ENCODE measurements at regions not wholly inside any gene's neighbourhood (a gene's known extent, or its start where the extent isn't known, plus 50 kb on each side); places are given as distances from the start of the nearest gene placed in this dataset.
"Not testable (repeated sequence)": the region's sequence is repeated elsewhere in the genome, so short reads cannot be mapped to it uniquely, and the experiment has no call there.

DNA sequence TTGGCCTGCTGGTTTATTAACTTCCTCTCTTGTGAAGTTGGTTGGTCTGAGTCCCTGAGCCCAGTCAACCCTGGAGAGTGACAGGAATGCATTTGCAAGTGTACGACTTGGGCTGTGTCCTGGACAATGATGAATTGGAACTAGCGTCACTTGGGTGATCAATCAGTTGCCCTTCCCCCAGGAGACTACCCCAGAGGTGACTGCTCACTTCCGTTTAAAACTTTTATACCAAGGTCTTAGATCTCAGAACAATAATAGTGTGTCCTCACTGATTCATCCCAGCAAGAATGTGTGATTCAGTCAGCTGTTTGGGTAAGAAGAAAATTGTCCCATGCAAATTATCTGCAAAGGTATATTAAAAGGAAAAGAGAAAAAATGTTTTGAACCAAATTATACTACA, 102.9 kb upstream of the ARMC3 start:
- Histone ChIP-seq H3K36me3 (ENCODE audit: low read depth) (no peaks in the 10 kb centered on the region), H3K4me1 (replicated peaks; ENCODE audit: insufficient read depth) (peaks cover 33% of the 10 kb centered on the region), H3K79me2 (ENCODE audit: low read depth) (no peaks in the 10 kb centered on the region), H3F3A (ENCODE audit: insufficient read depth, low read depth) (no peaks in the 10 kb centered on the region; the same call in 1 of the 2 replicates), H3K27ac (peak overlapping the region; percentile 49; the same call in 1 of the 2 replicates), H3K9me3 (ENCODE audit: insufficient read depth, low read depth) (no peaks in the 10 kb centered on the region), H3K27me3 (ENCODE audit: insufficient read depth, low read depth) (no peaks in the 10 kb centered on the region), H3K4me2 (no peak overlapping the region), H2AFZ (no peak overlapping the region), H3K9me2 (ENCODE audit: insufficient read depth) (no peaks in the 10 kb centered on the region), H4K20me1 (ENCODE audit: insufficient read depth) (no peaks in the 10 kb centered on the region), H3K4me3 (no peak overlapping the region)
- CTCF ChIA-PET = no interaction called here
- POLR2A ChIA-PET (ENCODE audit: unreplicated experiment) = no interaction called here
- TF ChIP-seq CTCF (conservative IDR thresholded peaks at IDR 0.05) (no peak), EZH2 (IDR thresholded peaks at IDR 0.05; ENCODE audit: low read depth) (no peak)
- intact Hi-C loops (cut with micrococcal nuclease; ENCODE audit: unreplicated experiment) = loop anchor here (10.0 kb wide), 2 partner anchors 140 to 220 kb away; no protein-coding TSS in a partner anchor
- peak in 1 of 2 experiments; percentile 46 for DNase-seq
- BruUV-seq (replicated peaks) = no TSS peak

DNA sequence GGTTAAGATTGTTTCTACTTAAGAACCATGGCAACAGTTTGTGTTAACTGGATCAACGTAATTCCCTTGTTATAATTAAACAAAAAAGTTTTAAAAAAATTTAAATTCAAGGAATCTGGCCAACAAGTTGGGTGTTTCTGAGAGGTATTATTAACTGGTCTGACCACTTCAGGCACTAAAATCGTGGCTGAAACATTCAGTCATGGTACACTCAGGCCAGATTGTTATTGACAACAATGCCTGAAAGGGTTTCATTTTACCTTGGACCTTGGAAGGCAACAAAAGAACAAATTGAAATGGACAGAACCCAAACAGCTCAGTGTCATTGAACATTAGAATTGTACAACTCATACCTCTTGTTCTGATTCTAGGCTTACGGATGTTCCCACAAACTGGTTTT, 103.3 kb upstream of the ARMC3 start:
- Histone ChIP-seq H3K27ac (peak overlapping the region; percentile 49; the same call in 1 of the 2 replicates), H3F3A (ENCODE audit: insufficient read depth, low read depth) (no peaks in the 10 kb centered on the region; the same call in 1 of the 2 replicates)
- intact Hi-C loops (cut with micrococcal nuclease; ENCODE audit: unreplicated experiment) = loop anchor here (10.0 kb wide), 2 partner anchors 140 to 220 kb away; no protein-coding TSS in a partner anchor

DNA sequence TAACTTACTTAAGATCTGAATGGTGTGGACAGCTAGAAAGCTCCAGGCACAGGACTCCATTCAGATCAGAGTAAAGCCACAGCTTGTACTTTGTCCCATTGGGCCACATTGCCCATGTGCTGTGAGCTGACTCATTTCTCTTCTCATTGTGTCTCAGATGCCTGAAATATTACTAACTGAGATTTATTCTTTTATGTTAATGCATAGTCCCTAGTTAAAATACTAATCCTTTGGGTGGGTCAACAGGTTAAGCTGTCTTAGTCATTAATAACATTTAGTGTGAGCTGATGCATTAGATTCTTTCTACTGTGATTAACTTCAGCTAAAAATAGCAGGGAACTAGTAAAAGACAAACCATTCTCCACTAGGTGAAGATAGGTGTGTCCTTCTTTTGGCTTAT, 104.7 kb upstream of the ARMC3 start:
- ChIA-PET CTCF (no interaction called here), POLR2A (ENCODE audit: unreplicated experiment) (no interaction called here)
- TF ChIP-seq EZH2 (IDR thresholded peaks at IDR 0.05; ENCODE audit: low read depth) (no peak), CTCF (conservative IDR thresholded peaks at IDR 0.05) (no peak)
- intact Hi-C loops (cut with micrococcal nuclease; ENCODE audit: unreplicated experiment) = loop anchor here (1.0 to 10.0 kb wide), 3 partner anchors 138 to 395 kb away; no protein-coding TSS in a partner anchor
- Histone ChIP-seq H3K27me3 (ENCODE audit: insufficient read depth, low read depth) (no peaks in the 10 kb centered on the region), H3K79me2 (ENCODE audit: low read depth) (no peaks in the 10 kb centered on the region), H4K20me1 (ENCODE audit: insufficient read depth) (no peaks in the 10 kb centered on the region), H3F3A (ENCODE audit: insufficient read depth, low read depth) (no peaks in the 10 kb centered on the region; the same call in 1 of the 2 replicates), H2AFZ (no peak overlapping the region), H3K36me3 (ENCODE audit: low read depth) (no peaks in the 10 kb centered on the region), H3K9me2 (ENCODE audit: insufficient read depth) (no peaks in the 10 kb centered on the region), H3K4me1 (replicated peaks; ENCODE audit: insufficient read depth) (peaks cover 25% of the 10 kb centered on the region), H3K4me2 (peak overlapping the region; percentile 22; the same call in 1 of the 2 replicates), H3K4me3 (no peak overlapping the region), H3K9me3 (ENCODE audit: insufficient read depth, low read depth) (no peaks in the 10 kb centered on the region), H3K27ac (peak overlapping the region; percentile 82)
- DNase-seq = peak; percentile 53 to 88
- BruUV-seq (replicated peaks) = no TSS peak

More for the DNA sequence above, 103.3 kb upstream of the ARMC3 start:
- no peaks in the 10 kb centered on the region for H3K27me3 ChIP-seq (ENCODE audit: insufficient read depth, low read depth)
- no peak for DNase-seq
- no peaks in the 10 kb centered on the region for H3K9me2 ChIP-seq (ENCODE audit: insufficient read depth)
- no peak overlapping the region for H3K4me2 ChIP-seq
- ChIA-PET POLR2A (ENCODE audit: unreplicated experiment) (no interaction called here), CTCF (no interaction called here)
- no peaks in the 10 kb centered on the region for H3K9me3 ChIP-seq (ENCODE audit: insufficient read depth, low read depth)
- no peaks in the 10 kb centered on the region for H4K20me1 ChIP-seq (ENCODE audit: insufficient read depth)
- no TSS peak for BruUV-seq (replicated peaks)
- no peak overlapping the region for H3K4me3 ChIP-seq
- peaks cover 33% of the 10 kb centered on the region for H3K4me1 ChIP-seq (replicated peaks; ENCODE audit: insufficient read depth)
- no peaks in the 10 kb centered on the region for H3K79me2 ChIP-seq (ENCODE audit: low read depth)
- H2AFZ ChIP-seq = no peak overlapping the region
- no peaks in the 10 kb centered on the region for H3K36me3 ChIP-seq (ENCODE audit: low read depth)
- TF ChIP-seq CTCF (conservative IDR thresholded peaks at IDR 0.05) (no peak), EZH2 (IDR thresholded peaks at IDR 0.05; ENCODE audit: low read depth) (no peak)

DNA sequence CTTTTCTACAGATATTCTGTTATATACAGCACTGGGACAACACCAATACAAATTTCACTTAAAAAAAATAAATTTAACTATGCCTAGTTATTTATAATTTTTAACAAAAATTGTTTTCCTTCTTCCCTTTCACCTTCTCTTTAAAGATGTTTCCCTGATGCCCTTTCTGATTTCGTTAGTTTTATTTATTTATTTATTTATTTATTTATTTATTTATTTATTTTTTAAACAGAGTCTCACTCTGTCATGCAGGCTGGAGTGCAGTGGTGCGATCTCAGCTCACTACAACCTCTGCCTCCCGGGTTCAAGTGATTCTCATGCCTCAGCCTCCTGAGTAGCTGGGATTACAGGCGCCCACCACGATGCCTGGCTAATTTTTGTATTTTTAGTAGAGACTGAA, 105.9 kb upstream of the ARMC3 start:
- H3K36me3 ChIP-seq (ENCODE audit: low read depth); H3K9me2 ChIP-seq (ENCODE audit: insufficient read depth); H3K4me2 ChIP-seq; H2AFZ ChIP-seq; H4K20me1 ChIP-seq (ENCODE audit: insufficient read depth); CTCF ChIA-PET; H3F3A ChIP-seq (ENCODE audit: insufficient read depth, low read depth); H3K79me2 ChIP-seq (ENCODE audit: low read depth); DNase-seq; H3K9me3 ChIP-seq (ENCODE audit: insufficient read depth, low read depth); POLR2A ChIA-PET (ENCODE audit: unreplicated experiment); BruUV-seq (replicated peaks); H3K4me3 ChIP-seq; H3K27ac ChIP-seq; H3K27me3 ChIP-seq (ENCODE audit: insufficient read depth, low read depth): not testable (repeated sequence)
- intact Hi-C loops (cut with micrococcal nuclease; ENCODE audit: unreplicated experiment) = loop anchor here (10.0 kb wide), 2 partner anchors 137 to 217 kb away; no protein-coding TSS in a partner anchor
- peaks cover 32% of the 10 kb centered on the region for H3K4me1 ChIP-seq (replicated peaks; ENCODE audit: insufficient read depth)

Measured in PC-9 (cell line).